DND-41 (cell line): ENCODE measurements at regions not wholly inside any gene's neighbourhood (a gene's known extent, or its start where the extent isn't known, plus 50 kb on each side); places are given as distances from the start of the nearest gene placed in this dataset.

Experiments
- EZH2 ChIP-seq: IDR thresholded peaks from 3 replicates; pipeline ENCODE4 v1.6.1; 2012; ENCODE audit warnings: borderline replicate concordance, low read depth, mild to moderate bottlenecking, moderate library complexity, low read length, inconsistent platforms; ENCODE audit not compliant: severe bottlenecking
- TF ChIP-seq, protein P1 (sequence below): IDR thresholded peaks from 2 replicates; pipeline ENCODE4 v1.5.1; 2012; ENCODE audit warnings: borderline replicate concordance, low read length, moderate library complexity, mild to moderate bottlenecking; ENCODE audit not compliant: poor library complexity, severe bottlenecking; ENCODE audit errors: extremely low read depth

DNA sequence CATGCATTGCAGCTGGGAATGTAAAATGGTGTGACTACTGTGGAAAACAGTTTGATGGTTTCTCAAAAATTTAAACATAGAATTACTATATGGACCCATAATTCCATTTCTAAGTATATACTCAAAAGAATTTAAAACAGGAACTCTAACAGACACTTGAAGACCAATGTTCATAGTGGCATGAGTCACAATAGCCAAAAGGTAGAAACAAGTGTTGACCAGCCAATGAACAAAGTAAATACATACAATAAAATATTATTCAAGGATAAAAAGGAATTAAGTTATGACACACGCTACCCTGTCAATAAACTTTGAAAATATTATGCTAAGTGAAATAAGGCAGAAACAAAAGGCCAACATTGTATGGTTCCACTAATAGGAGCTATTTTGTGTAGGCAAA, 357.4 kb upstream of the IL12A start:
- TF ChIP-seq, protein P1, sequence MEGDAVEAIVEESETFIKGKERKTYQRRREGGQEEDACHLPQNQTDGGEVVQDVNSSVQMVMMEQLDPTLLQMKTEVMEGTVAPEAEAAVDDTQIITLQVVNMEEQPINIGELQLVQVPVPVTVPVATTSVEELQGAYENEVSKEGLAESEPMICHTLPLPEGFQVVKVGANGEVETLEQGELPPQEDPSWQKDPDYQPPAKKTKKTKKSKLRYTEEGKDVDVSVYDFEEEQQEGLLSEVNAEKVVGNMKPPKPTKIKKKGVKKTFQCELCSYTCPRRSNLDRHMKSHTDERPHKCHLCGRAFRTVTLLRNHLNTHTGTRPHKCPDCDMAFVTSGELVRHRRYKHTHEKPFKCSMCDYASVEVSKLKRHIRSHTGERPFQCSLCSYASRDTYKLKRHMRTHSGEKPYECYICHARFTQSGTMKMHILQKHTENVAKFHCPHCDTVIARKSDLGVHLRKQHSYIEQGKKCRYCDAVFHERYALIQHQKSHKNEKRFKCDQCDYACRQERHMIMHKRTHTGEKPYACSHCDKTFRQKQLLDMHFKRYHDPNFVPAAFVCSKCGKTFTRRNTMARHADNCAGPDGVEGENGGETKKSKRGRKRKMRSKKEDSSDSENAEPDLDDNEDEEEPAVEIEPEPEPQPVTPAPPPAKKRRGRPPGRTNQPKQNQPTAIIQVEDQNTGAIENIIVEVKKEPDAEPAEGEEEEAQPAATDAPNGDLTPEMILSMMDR, result no peak
- TF ChIP-seq EZH2, result no peak
